ENCODE measurements at regions not wholly inside any gene's neighbourhood (a gene's known extent, or its start where the extent isn't known, plus 50 kb on each side); places are given as distances from the start of the nearest gene placed in this dataset.
A peak's percentile ranks its signal among the peaks of the same experiment; 100 is the strongest.

GRCh38 chr1:101139821-101140718 is 96.7 kb upstream of the S1PR1 start:
- no peak for DNase-seq (ENCODE audit: low spot score)
- in situ Hi-C loops (cut with MboI; ENCODE audit: low sequenced_read_pairs, unreplicated experiment) = loop anchor here (10.0 kb wide), 1 partner anchor 95 kb away; the partner anchor contains the start of gene S1PR1
- TF ChIP-seq CTCF (IDR thresholded peaks at IDR 0.05; ENCODE audit: borderline replicate concordance, control extremely low read depth, extremely low read depth, insufficient read depth, missing control alignments) = no peak

- TF ChIP-seq CTCF (IDR thresholded peaks at IDR 0.05; ENCODE audit: borderline replicate concordance, control extremely low read depth, extremely low read depth, insufficient read depth, missing control alignments) = no peak
- in situ Hi-C loops (cut with MboI; ENCODE audit: low sequenced_read_pairs, unreplicated experiment) = loop anchor here (10.0 kb wide), 1 partner anchor 96 kb away; the partner anchor contains the start of gene S1PR1
- DNase-seq (ENCODE audit: low spot score) = no peak
Measured at GRCh38 chr1:101139130-101139529, 97.7 kb upstream of the S1PR1 start.

GRCh38 chr1:101137144-101138126 is 99.4 kb upstream of the S1PR1 start:
- in situ Hi-C loops (cut with MboI; ENCODE audit: low sequenced_read_pairs, unreplicated experiment) = loop anchor here (10.0 kb wide), 1 partner anchor 97 kb away; the partner anchor contains the start of gene S1PR1
- no peak for TF ChIP-seq CTCF (IDR thresholded peaks at IDR 0.05; ENCODE audit: borderline replicate concordance, control extremely low read depth, extremely low read depth, insufficient read depth, missing control alignments)
- DNase-seq (ENCODE audit: low spot score) = no peak

GRCh38 chr1:101136739-101137138 is 100.1 kb upstream of the S1PR1 start:
- TF ChIP-seq CTCF (IDR thresholded peaks at IDR 0.05; ENCODE audit: borderline replicate concordance, control extremely low read depth, extremely low read depth, insufficient read depth, missing control alignments) = peak; percentile 17
- in situ Hi-C loops (cut with MboI; ENCODE audit: low sequenced_read_pairs, unreplicated experiment) = loop anchor here (10.0 kb wide), 1 partner anchor 98 kb away; the partner anchor contains the start of gene S1PR1
- DNase-seq (ENCODE audit: low spot score) = no peak

- in situ Hi-C loops (cut with MboI; ENCODE audit: low sequenced_read_pairs, unreplicated experiment) = loop anchor here (10.0 kb wide), 1 partner anchor 99 kb away; the partner anchor contains the start of gene S1PR1
- TF ChIP-seq CTCF (IDR thresholded peaks at IDR 0.05; ENCODE audit: borderline replicate concordance, control extremely low read depth, extremely low read depth, insufficient read depth, missing control alignments) = no peak
- DNase-seq (ENCODE audit: low spot score) = no peak
Measured at GRCh38 chr1:101136271-101136670, 100.5 kb upstream of the S1PR1 start.

- DNase-seq (ENCODE audit: low spot score) = no peak
- in situ Hi-C loops (cut with MboI; ENCODE audit: low sequenced_read_pairs, unreplicated experiment) = loop anchor here (10.0 kb wide), 1 partner anchor 99 kb away; the partner anchor contains the start of gene S1PR1
- no peak for TF ChIP-seq CTCF (IDR thresholded peaks at IDR 0.05; ENCODE audit: borderline replicate concordance, control extremely low read depth, extremely low read depth, insufficient read depth, missing control alignments)
Measured at GRCh38 chr1:101135526-101135925, 101.3 kb upstream of the S1PR1 start.
